Natural killer cell treated with Interleukin-12 subunit alpha and Interleukin-12 subunit beta and Interleukin-15 and Interleukin-18, amount 100 ng/mL, for 72 hours (primary cell): ENCODE measurements at regions not wholly inside any gene's neighbourhood (a gene's known extent, or its start where the extent isn't known, plus 50 kb on each side); places are given as distances from the start of the nearest gene placed in this dataset.

Experiments used
- ATAC-seq, 2 donors: fragments of 150-1000 bp; cut with Tn5 transposase in 1 of 2; sonication (Bioruptor Pico), chemical (Tn5 transposase) in 1 of 2; 2 replicates each; pipeline ENCODE4 v1.10.0; 2021
- DNase-seq: peaks from one replicate; pipeline ENCODE4 v3.0.0; 2022; ENCODE audit warnings: low spot score
- H3K27ac Mint-ChIP-seq, 2 donors: 1 replicate in 1 of 2; 2 replicates in 1 of 2; pipeline ENCODE4 v1.8.0; 2022; ENCODE audit warnings: mixed read lengths in 2 of 2, mild to moderate bottlenecking in 1 of 2, moderate library complexity in 1 of 2
- H3K27me3 Mint-ChIP-seq, 2 donors: 1 replicate in 1 of 2; 2 replicates in 1 of 2; pipeline ENCODE4 v1.8.0; 2022; ENCODE audit warnings: mixed read lengths in 2 of 2
- H3K36me3 Mint-ChIP-seq: one replicate; pipeline ENCODE4 v1.8.0; 2022; ENCODE audit warnings: mixed read lengths
- H3K4me1 Mint-ChIP-seq, 2 donors: 1 replicate in 1 of 2; 2 replicates in 1 of 2; pipeline ENCODE4 v1.8.0; 2022; ENCODE audit warnings: low read depth in 2 of 2, mixed read lengths in 2 of 2, mild to moderate bottlenecking in 1 of 2
- H3K4me3 Mint-ChIP-seq: one replicate; pipeline ENCODE4 v1.8.0; 2022; ENCODE audit warnings: mixed read lengths
- H3K9me3 Mint-ChIP-seq: 2 replicates; pipeline ENCODE4 v1.8.0; 2022; ENCODE audit warnings: mixed read lengths

- Mint-ChIP-seq H3K27ac (no peak overlapping the region), H3K9me3 (peaks cover 26% of the 10 kb centered on the region), H3K36me3 (peaks cover 4% of the 10 kb centered on the region), H3K4me3 (no peak overlapping the region), H3K4me1 (no peaks in the 10 kb centered on the region), H3K27me3 (no peaks in the 10 kb centered on the region)
- ATAC-seq (no peak), DNase-seq (no peak)
These were observed 267.3 kb upstream of the CDH6 start for GRCh38 chr5:30926218-30926617.

GRCh38 chr5:30921388-30921787 lies 272.1 kb upstream of the CDH6 start:
- H3K9me3 Mint-ChIP-seq: peaks cover 26% of the 10 kb centered on the region
- DNase-seq (no peak), ATAC-seq (no peak)
- no peaks in the 10 kb centered on the region for H3K36me3 Mint-ChIP-seq
- no peak overlapping the region for H3K4me3 Mint-ChIP-seq
- H3K27ac Mint-ChIP-seq: no peak overlapping the region
- no peaks in the 10 kb centered on the region for H3K27me3 Mint-ChIP-seq
- no peaks in the 10 kb centered on the region for H3K4me1 Mint-ChIP-seq

- Mint-ChIP-seq H3K27ac (no peak overlapping the region), H3K27me3 (no peaks in the 10 kb centered on the region)
- no peak for DNase-seq
These were observed 275.3 kb upstream of the CDH6 start for GRCh38 chr5:30918171-30918570.

GRCh38 chr5:30908356-30908755 lies 285.1 kb upstream of the CDH6 start:
- Mint-ChIP-seq H3K4me3 (no peak overlapping the region), H3K4me1 (no peaks in the 10 kb centered on the region), H3K9me3 (peaks cover 25% of the 10 kb centered on the region), H3K27me3 (no peaks in the 10 kb centered on the region), H3K27ac (no peak overlapping the region), H3K36me3 (no peaks in the 10 kb centered on the region)
- ATAC-seq: no peak
- DNase-seq: no peak

More at GRCh38 chr5:30918171-30918570, 275.3 kb upstream of the CDH6 start:
- H3K4me3 Mint-ChIP-seq: no peak overlapping the region
- ATAC-seq: no peak
- H3K4me1 Mint-ChIP-seq: no peaks in the 10 kb centered on the region
- peaks cover 19% of the 10 kb centered on the region for H3K9me3 Mint-ChIP-seq
- no peaks in the 10 kb centered on the region for H3K36me3 Mint-ChIP-seq

- Mint-ChIP-seq H3K27me3 (no peaks in the 10 kb centered on the region), H3K4me1 (no peaks in the 10 kb centered on the region), H3K9me3 (peaks cover 18% of the 10 kb centered on the region), H3K27ac (no peak overlapping the region), H3K36me3 (no peaks in the 10 kb centered on the region), H3K4me3 (no peak overlapping the region)
- no peak for ATAC-seq
- no peak for DNase-seq
These were observed 293.1 kb upstream of the CDH6 start for GRCh38 chr5:30900367-30900766.

GRCh38 chr5:30894811-30895210 lies 298.7 kb upstream of the CDH6 start:
- H3K27me3 Mint-ChIP-seq: no peaks in the 10 kb centered on the region
- DNase-seq (no peak), ATAC-seq (no peak)
- H3K27ac Mint-ChIP-seq: no peak overlapping the region
- H3K4me3 Mint-ChIP-seq: no peak overlapping the region
- no peaks in the 10 kb centered on the region for H3K36me3 Mint-ChIP-seq
- peaks cover 27% of the 10 kb centered on the region for H3K9me3 Mint-ChIP-seq
- H3K4me1 Mint-ChIP-seq: no peaks in the 10 kb centered on the region

GRCh38 chr5:30891660-30892059 lies 301.8 kb upstream of the CDH6 start:
- no peak overlapping the region for H3K27ac Mint-ChIP-seq
- H3K9me3 Mint-ChIP-seq: peaks cover 20% of the 10 kb centered on the region
- ATAC-seq (no peak), DNase-seq (no peak)
- peaks cover 7% of the 10 kb centered on the region for H3K36me3 Mint-ChIP-seq
- no peaks in the 10 kb centered on the region for H3K4me1 Mint-ChIP-seq
- no peaks in the 10 kb centered on the region for H3K27me3 Mint-ChIP-seq
- no peak overlapping the region for H3K4me3 Mint-ChIP-seq

GRCh38 chr5:30890377-30890776 lies 303.1 kb upstream of the CDH6 start:
- H3K9me3 Mint-ChIP-seq: peaks cover 19% of the 10 kb centered on the region
- no peaks in the 10 kb centered on the region for H3K4me1 Mint-ChIP-seq
- no peak for ATAC-seq
- no peak for DNase-seq
- no peak overlapping the region for H3K4me3 Mint-ChIP-seq
- no peak overlapping the region for H3K27ac Mint-ChIP-seq
- H3K27me3 Mint-ChIP-seq: no peaks in the 10 kb centered on the region
- peaks cover 7% of the 10 kb centered on the region for H3K36me3 Mint-ChIP-seq

GRCh38 chr5:30880514-30880913 lies 313.0 kb upstream of the CDH6 start:
- no peak overlapping the region for H3K27ac Mint-ChIP-seq
- peaks cover 6% of the 10 kb centered on the region for H3K36me3 Mint-ChIP-seq
- H3K9me3 Mint-ChIP-seq: peaks cover 14% of the 10 kb centered on the region
- H3K4me3 Mint-ChIP-seq: no peak overlapping the region
- ATAC-seq: no peak
- H3K4me1 Mint-ChIP-seq: no peaks in the 10 kb centered on the region
- no peak for DNase-seq
- H3K27me3 Mint-ChIP-seq: no peaks in the 10 kb centered on the region

- H3K27ac Mint-ChIP-seq: no peak overlapping the region
- peaks cover 6% of the 10 kb centered on the region for H3K36me3 Mint-ChIP-seq
- ATAC-seq: no peak
- no peaks in the 10 kb centered on the region for H3K4me1 Mint-ChIP-seq
- no peak overlapping the region for H3K4me3 Mint-ChIP-seq
- DNase-seq: no peak
- no peaks in the 10 kb centered on the region for H3K27me3 Mint-ChIP-seq
- H3K9me3 Mint-ChIP-seq: peaks cover 9% of the 10 kb centered on the region
These were observed 313.6 kb upstream of the CDH6 start for GRCh38 chr5:30879887-30880286.

GRCh38 chr5:30878746-30879145 lies 314.7 kb upstream of the CDH6 start:
- Mint-ChIP-seq H3K27me3 (no peaks in the 10 kb centered on the region), H3K27ac (no peak overlapping the region), H3K4me3 (no peak overlapping the region), H3K9me3 (peaks cover 4% of the 10 kb centered on the region), H3K36me3 (peaks cover 6% of the 10 kb centered on the region), H3K4me1 (no peaks in the 10 kb centered on the region)
- DNase-seq (no peak), ATAC-seq (no peak)

GRCh38 chr5:30878296-30878695 lies 315.2 kb upstream of the CDH6 start:
- no peak overlapping the region for H3K4me3 Mint-ChIP-seq
- no peaks in the 10 kb centered on the region for H3K4me1 Mint-ChIP-seq
- no peaks in the 10 kb centered on the region for H3K27me3 Mint-ChIP-seq
- peaks cover 3% of the 10 kb centered on the region for H3K9me3 Mint-ChIP-seq
- H3K27ac Mint-ChIP-seq: no peak overlapping the region
- no peak for ATAC-seq
- no peak for DNase-seq
- H3K36me3 Mint-ChIP-seq: peaks cover 6% of the 10 kb centered on the region

GRCh38 chr5:30874241-30875034 lies 319.0 kb upstream of the CDH6 start:
- no peaks in the 10 kb centered on the region for H3K27me3 Mint-ChIP-seq
- H3K4me1 Mint-ChIP-seq: no peaks in the 10 kb centered on the region
- peaks cover 10% of the 10 kb centered on the region for H3K36me3 Mint-ChIP-seq
- peaks cover 3% of the 10 kb centered on the region for H3K9me3 Mint-ChIP-seq
- DNase-seq (no peak), ATAC-seq (no peak)
- H3K27ac Mint-ChIP-seq: no peak overlapping the region
- no peak overlapping the region for H3K4me3 Mint-ChIP-seq

- no peak overlapping the region for H3K4me3 Mint-ChIP-seq
- no peak for ATAC-seq
- H3K27me3 Mint-ChIP-seq: no peaks in the 10 kb centered on the region
- no peaks in the 10 kb centered on the region for H3K9me3 Mint-ChIP-seq
- H3K27ac Mint-ChIP-seq: no peak overlapping the region
- no peaks in the 10 kb centered on the region for H3K4me1 Mint-ChIP-seq
- DNase-seq: no peak
- H3K36me3 Mint-ChIP-seq: peaks cover 4% of the 10 kb centered on the region
These were observed 322.3 kb upstream of the CDH6 start for GRCh38 chr5:30871196-30871595.

- no peak for DNase-seq
- Mint-ChIP-seq H3K27ac (no peak overlapping the region), H3K4me3 (no peak overlapping the region), H3K4me1 (no peaks in the 10 kb centered on the region), H3K36me3 (peaks cover 15% of the 10 kb centered on the region), H3K27me3 (no peaks in the 10 kb centered on the region), H3K9me3 (peaks cover 9% of the 10 kb centered on the region)
- ATAC-seq: no peak
These were observed 325.8 kb upstream of the CDH6 start for GRCh38 chr5:30867711-30868110.
